Aorta (tissue), 5 donors: ENCODE measurements at regions not wholly inside any gene's neighbourhood (a gene's known extent, or its start where the extent isn't known, plus 50 kb on each side); places are given as distances from the start of the nearest gene placed in this dataset.

Experiments used
- ATAC-seq: fragments of 200-7000 bp; cut with Tn5 transposase; one replicate; pipeline ENCODE4 v1.9.1; 2022; ENCODE audit warnings: moderate library complexity; ENCODE audit not compliant: low FRiP score
- DNase-seq, 2 donors: peaks; one replicate each; pipeline ENCODE4 v3.0.0-alpha.2; 2020
- H3K27ac ChIP-seq, 2 donors: one replicate each; pipeline ENCODE4 v1.5.1; 2013; ENCODE audit warnings: low read length in 2 of 2, mild to moderate bottlenecking in 2 of 2, moderate library complexity in 2 of 2, control low read depth in 1 of 2, inconsistent platforms in 1 of 2, low read depth in 1 of 2
- H3K27me3 ChIP-seq, 2 donors: one replicate each; pipeline ENCODE4 v1.6.1; 2013; ENCODE audit warnings: control low read depth in 1 of 2, low read length in 1 of 2, mild to moderate bottlenecking in 1 of 2, moderate library complexity in 1 of 2; ENCODE audit not compliant: insufficient read depth in 2 of 2, control insufficient read depth in 1 of 2
- H3K36me3 ChIP-seq, 2 donors: one replicate each; pipeline ENCODE4 v1.6.1; 2013; ENCODE audit warnings: control low read depth in 1 of 2, low read length in 1 of 2, mild to moderate bottlenecking in 1 of 2; ENCODE audit not compliant: insufficient read depth in 2 of 2, control insufficient read depth in 1 of 2
- H3K4me1 ChIP-seq, 2 donors: one replicate each; pipeline ENCODE4 v1.6.1; 2013; ENCODE audit warnings: low read length in 2 of 2, control low read depth in 1 of 2, mild to moderate bottlenecking in 1 of 2, moderate library complexity in 1 of 2; ENCODE audit not compliant: insufficient read depth in 2 of 2, control insufficient read depth in 1 of 2
- H3K4me3 ChIP-seq, 2 donors: one replicate each; pipeline ENCODE4 v1.5.1; 2013; ENCODE audit warnings: low read length in 2 of 2, control low read depth in 1 of 2, mild to moderate bottlenecking in 1 of 2
- H3K9me3 ChIP-seq: one replicate; pipeline ENCODE4 v1.6.1; 2013; ENCODE audit warnings: mild to moderate bottlenecking, low read length; ENCODE audit not compliant: control insufficient read depth
- WGBS, 2 donors: extraction: QIAGEN DNeasy Blood & Tissue Kit; methylation state at CpG; one replicate each; pipeline ENCODE4 v1.1.7; 2013; 5-methylcytosine and 5-hydroxymethylcytosine counted together
- intact Hi-C, 2 donors: fragments of 100-400 bp; cut with DNase I; formaldehyde crosslinking; loops; one replicate each; pipeline versions ENCODE4 v1.14.2 to v1.15.0; 2022
- donor health status: healthy with polysubstance abuse.
- donor health status: Bipolar disorder and iron deficiency.
- donor health status: DM: no; HTN: no; CAD: no.
- donor health status: DM: no; HTN: no; CAD: no.
- donor health status: DM: yes; HTN: yes; CAD: no.

GRCh38 chr2:187165936-187166610 is 282.0 kb downstream of the CALCRL start:
- no peak overlapping the region for H3K4me3 ChIP-seq
- no peak for DNase-seq
- H3K4me1 ChIP-seq, result no peaks in the 10 kb centered on the region
- 81 to 94% methylated on average over 1 of the region's 1 CpG for WGBS, 2 donors
- no peak overlapping the region for H3K27ac ChIP-seq
- H3K36me3 ChIP-seq, result no peaks in the 10 kb centered on the region
- intact Hi-C loops, result no loop called here
- no peak for ATAC-seq
- H3K9me3 ChIP-seq, result no peaks in the 10 kb centered on the region
- H3K27me3 ChIP-seq, result no peaks in the 10 kb centered on the region

DNA sequence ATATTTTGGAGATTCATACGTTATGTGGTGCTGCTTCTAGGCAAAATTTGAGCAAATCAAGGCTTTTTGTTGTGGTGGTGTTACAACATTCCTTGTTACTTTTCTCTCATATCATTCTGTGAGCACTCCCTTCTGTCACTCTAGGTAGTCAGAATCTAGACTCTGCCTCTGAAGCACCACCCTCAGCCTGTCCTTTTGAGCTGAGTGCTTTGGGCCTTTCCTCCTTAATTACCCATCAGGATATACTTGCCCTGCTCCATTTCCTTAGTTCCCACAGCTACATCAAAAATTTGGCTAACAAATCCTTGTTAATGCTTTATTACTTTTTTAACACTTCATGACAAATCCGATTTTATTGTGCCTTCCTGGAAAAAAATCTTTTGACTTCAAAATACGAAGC is 289.6 kb downstream of the CALCRL start:
- no peak for DNase-seq
- no peaks in the 10 kb centered on the region for H3K27me3 ChIP-seq
- H3K4me1 ChIP-seq, result no peaks in the 10 kb centered on the region
- WGBS, 2 donors, result 82 to 84% methylated on average over 3 of the region's 3 CpGs
- intact Hi-C loops, result no loop called here
- no peak overlapping the region for H3K4me3 ChIP-seq
- no peak for ATAC-seq
- H3K9me3 ChIP-seq, result peaks cover 1% of the 10 kb centered on the region
- H3K36me3 ChIP-seq, result no peaks in the 10 kb centered on the region
- no peak overlapping the region for H3K27ac ChIP-seq

DNA sequence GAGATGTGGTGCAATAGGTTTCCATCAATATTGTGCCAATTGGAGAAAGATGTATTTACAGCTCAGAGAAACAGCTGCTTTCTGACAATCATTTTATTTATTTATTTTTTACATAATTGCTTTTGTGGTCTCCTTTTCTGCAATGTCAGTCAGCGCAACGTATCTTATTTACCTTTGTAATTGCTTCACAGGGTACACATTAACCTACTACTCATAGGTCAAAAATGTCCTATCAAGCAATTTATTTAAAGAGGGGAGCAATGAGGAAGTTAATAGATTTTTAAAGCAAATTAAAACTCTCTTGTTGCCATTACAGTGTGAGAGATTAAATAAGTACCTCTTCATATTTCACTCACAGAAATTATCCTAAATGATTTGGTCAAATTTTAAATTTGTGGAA is 291.0 kb downstream of the CALCRL start:
- no peak for DNase-seq
- intact Hi-C loops, result no loop called here
- Histone ChIP-seq H3K9me3 (peaks cover 1% of the 10 kb centered on the region), H3K4me3 (no peak overlapping the region), H3K27ac (no peak overlapping the region), H3K4me1 (no peaks in the 10 kb centered on the region), H3K27me3 (no peaks in the 10 kb centered on the region), H3K36me3 (no peaks in the 10 kb centered on the region)
- ATAC-seq, result no peak
- 87 to 95% methylated on average over 2 of the region's 2 CpGs for WGBS, 2 donors

DNA sequence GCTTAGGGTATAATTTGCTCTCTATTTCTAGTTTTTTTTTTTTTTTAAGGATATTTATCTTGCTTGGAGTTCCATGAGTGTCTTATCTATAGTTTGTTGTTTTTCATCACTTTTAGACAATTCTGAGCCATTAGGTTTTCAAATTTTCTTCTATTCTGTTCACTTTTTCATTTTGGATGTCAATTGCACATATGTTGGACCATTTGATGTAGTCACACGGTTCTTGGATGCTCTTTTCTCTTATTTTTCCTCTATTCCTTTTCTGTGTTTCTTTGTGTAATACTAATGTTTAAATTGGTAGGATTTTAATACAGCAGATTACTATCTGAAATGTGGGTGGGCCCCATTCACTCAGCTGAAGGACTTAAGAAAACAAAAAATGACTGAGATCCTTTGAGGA is 292.6 kb downstream of the CALCRL start:
- Histone ChIP-seq H3K27me3 (no peaks in the 10 kb centered on the region), H3K4me1 (no peaks in the 10 kb centered on the region), H3K36me3 (no peaks in the 10 kb centered on the region), H3K27ac (no peak overlapping the region), H3K9me3 (peaks cover 1% of the 10 kb centered on the region), H3K4me3 (no peak overlapping the region)
- WGBS, 2 donors, result 76 to 97% methylated on average over 1 of the region's 1 CpG
- intact Hi-C loops, result no loop called here
- DNase-seq (no peak), ATAC-seq (no peak)

DNA sequence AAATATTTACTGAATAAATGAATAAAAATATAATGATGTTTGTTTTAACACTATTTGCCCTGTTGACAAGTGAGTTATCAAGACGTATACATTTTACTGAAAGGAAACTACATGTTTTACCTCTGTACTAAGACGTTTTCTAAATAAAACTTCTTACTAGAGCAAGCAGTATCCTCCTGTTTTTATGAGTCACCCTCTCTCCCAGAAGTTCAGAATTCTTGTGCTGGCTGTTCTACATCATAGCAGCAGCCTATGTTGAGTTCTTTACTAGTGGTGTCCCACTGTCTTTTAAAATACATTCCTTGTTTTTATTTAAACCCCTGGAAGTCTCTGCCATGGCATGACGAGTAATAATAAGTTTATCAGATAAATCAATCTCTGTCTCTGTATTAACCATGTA is 297.4 kb downstream of the CALCRL start:
- DNase-seq (no peak), ATAC-seq (no peak)
- H3K4me3 ChIP-seq, result no peak overlapping the region
- no peak overlapping the region for H3K27ac ChIP-seq
- intact Hi-C loops, result no loop called here
- H3K9me3 ChIP-seq, result peaks cover under 1% of the 10 kb centered on the region
- H3K27me3 ChIP-seq, result no peaks in the 10 kb centered on the region
- 18 to 25% methylated on average over 3 of the region's 3 CpGs for WGBS, 2 donors
- no peaks in the 10 kb centered on the region for H3K4me1 ChIP-seq
- no peaks in the 10 kb centered on the region for H3K36me3 ChIP-seq

DNA sequence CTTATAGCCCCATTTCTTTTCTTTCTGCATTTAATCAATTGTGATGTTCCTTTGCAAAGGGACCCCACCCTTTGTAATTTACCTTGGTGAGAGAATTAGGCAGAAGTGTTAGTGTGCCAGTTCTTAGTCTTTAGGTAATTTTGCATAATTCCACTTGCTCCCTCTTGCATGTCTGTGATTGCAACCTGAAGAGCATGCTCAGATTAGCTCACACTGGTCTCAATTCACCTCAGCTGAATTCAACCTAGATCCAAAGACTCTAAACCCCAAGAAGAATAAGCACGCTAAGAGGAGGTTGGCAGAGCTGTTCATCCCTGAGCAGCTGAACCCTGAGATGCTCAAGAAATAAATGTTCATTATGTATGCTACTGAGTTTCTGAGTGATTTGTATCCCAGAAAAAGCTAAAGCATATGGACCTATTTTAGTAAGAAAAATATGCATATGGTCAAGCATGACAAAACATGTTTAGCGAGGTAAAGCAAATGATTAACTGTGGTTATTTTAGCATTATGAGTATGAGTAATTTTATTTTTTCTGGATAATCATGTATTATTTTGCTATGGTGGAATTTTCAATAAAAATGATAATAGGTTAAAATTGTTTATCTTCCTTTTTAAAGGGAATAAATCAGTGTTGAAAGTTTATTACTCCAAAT is 299.2 kb upstream of the ZSWIM2 start:
- Histone ChIP-seq H3K27me3 (no peaks in the 10 kb centered on the region), H3K27ac (no peak overlapping the region), H3K4me1 (no peaks in the 10 kb centered on the region), H3K36me3 (no peaks in the 10 kb centered on the region), H3K9me3 (no peaks in the 10 kb centered on the region), H3K4me3 (no peak overlapping the region)
- DNase-seq (no peak), ATAC-seq (no peak)
- 21 to 39% methylated on average over 2 of the region's 2 CpGs for WGBS, 2 donors
- intact Hi-C loops, result no loop called here

DNA sequence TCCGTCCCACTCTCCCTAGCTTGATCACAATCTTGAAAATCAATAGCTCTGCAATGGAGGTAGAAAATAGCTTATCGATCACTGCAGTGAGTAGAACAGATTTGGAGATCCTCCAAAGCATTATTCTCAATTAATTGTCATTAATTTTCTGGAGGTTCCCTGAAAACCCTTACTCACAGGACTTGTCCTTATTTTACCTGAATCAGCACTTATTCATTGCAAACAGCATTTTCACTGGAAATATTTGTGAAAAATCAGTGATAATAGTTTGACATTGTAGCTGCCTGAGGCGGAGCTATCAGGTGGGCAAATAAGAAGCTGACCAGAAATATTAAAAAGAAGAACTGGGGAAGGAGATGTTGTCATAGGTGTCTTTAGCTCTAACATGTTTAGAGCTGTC is 294.6 kb upstream of the ZSWIM2 start:
- DNase-seq (no peak), ATAC-seq (no peak)
- WGBS, 2 donors, result 88 to 89% methylated on average over 3 of the region's 3 CpGs
- Histone ChIP-seq H3K27me3 (no peaks in the 10 kb centered on the region), H3K4me1 (no peaks in the 10 kb centered on the region), H3K36me3 (no peaks in the 10 kb centered on the region), H3K9me3 (no peaks in the 10 kb centered on the region), H3K27ac (no peak overlapping the region), H3K4me3 (no peak overlapping the region)
- intact Hi-C loops, result no loop called here

GRCh38 chr2:187139469-187139868 is 290.5 kb upstream of the ZSWIM2 start:
- Histone ChIP-seq H3K4me1 (no peaks in the 10 kb centered on the region), H3K36me3 (no peaks in the 10 kb centered on the region), H3K4me3 (no peak overlapping the region), H3K27ac (no peak overlapping the region), H3K9me3 (no peaks in the 10 kb centered on the region), H3K27me3 (no peaks in the 10 kb centered on the region)
- DNase-seq (no peak), ATAC-seq (no peak)
- intact Hi-C loops, result no loop called here

- Histone ChIP-seq H3K36me3 (no peaks in the 10 kb centered on the region), H3K4me1 (no peaks in the 10 kb centered on the region), H3K27ac (no peak overlapping the region), H3K9me3 (no peaks in the 10 kb centered on the region), H3K4me3 (no peak overlapping the region), H3K27me3 (no peaks in the 10 kb centered on the region)
- intact Hi-C loops, result no loop called here
- DNase-seq, result peak; percentile 49 to 59
- 36 to 48% methylated on average over 1 of the region's 1 CpG for WGBS, 2 donors
- no peak for ATAC-seq
Observed at GRCh38 chr2:187138265-187138664, 289.3 kb upstream of the ZSWIM2 start.
